Kasumi-1 (cell line): ENCODE measurements at regions not wholly inside any gene's neighbourhood (a gene's known extent, or its start where the extent isn't known, plus 50 kb on each side); places are given as distances from the start of the nearest gene placed in this dataset.

Experiments
- DNase-seq, 2 experiments: peaks; one replicate each; lab custom pipeline; 2025; lab: John Stamatoyannopoulos, UW

DNA sequence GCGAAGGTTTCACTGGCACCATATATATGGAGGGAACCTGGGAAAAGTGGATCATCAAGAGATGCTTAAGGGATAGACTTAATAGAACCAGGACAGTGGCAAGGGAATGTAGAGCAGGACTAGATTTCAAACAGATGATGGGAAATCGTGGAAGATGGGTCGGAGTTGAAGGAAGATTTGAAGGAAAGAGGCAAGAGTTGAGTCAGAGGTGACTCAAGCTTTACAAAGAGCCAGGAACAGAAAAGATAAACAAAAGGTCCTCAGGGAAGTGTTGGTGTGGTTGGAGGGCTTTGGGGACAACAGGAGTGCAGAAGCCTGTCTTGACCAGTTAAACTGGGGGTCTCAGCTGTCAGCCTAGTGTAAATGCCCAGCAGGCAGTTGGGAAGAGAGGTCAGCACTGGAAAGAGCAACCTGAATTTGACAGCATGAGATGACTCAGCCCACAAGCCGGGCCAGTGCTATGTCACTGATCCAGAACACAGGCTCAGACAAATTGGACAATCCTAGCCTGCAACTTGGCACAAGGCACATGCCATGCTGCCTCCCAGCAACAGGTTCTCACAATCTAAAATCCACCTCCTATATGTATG, 230.5 kb downstream of the IDS start:
- no peak for DNase-seq

DNA sequence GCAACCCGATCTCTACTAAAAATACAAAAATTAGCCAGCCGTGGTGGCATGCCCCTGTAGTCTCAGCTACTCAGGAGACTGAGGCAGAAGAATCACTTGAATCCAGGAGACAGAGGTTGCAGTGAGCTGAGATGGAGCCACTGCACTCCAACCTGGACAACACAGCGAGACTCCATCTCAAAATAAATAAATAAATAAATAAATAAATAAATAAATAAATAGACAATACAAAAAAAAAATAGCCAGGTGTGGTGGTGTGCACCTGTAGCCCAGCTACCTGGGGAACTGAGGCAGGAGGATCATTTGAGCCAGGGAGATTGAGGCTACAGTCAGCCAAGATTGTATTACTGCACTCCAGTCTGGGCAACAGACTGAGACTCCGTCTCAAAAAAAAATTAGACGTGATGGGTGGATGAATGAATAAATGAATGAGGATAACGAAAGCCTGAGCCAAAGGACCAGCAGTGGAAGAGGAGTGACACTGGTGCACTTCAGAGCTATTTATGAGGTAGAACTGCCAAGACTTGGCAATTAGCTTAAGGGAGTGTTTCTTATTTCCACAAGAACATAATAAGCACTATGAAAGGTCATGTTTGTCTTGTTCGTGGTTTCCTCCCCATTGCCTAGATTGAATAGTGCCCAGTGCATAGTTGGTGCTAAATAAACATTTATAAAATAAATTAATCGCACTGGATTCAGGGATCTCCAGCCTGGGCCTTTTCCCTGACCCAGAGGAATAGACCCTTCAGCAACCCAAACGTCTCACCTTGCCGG, 232.2 kb downstream of the IDS start:
- no peak for DNase-seq

DNA sequence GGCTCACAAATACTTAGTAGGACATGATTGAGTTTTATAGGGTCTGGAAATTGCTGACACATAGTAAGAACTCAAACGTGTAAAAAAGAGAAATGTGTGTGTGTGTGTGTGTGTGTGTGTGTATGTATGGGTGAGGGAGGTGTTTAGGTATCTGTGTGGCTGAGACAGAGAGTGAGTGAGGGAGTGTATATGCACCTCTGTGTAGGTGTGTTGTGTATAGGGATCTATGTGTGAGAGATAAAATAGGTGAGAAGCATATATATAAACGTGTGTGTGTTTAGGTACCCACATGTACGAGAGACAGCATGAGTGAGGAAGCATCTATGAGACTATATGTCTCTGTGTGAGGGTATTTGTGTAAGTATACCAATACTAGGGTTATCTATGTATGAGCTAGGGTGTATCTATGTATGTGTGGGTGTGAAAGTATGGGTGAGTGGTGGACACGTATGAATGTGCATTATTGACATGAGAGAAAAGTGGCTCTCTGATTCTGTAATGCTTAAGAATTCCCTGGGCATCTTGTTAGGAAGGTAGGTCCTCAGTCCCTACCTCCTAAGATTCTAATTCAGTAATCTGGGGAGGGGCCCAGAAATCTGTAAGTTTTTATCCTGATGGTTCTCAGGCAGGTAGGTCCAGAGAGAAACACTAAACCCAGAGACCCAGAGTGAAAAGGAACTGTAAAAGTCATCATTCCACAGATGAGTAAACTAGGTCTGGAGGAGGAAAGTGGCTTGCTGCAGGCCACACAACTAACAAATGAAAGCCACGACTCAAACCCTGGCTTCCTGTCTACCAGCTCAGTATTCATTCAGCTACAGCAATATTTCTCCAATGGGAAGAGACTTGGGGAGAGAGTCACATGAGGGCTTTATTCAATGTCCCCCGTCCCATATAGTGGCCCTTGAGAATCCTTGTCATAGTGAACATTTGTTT, 237.0 kb downstream of the IDS start:
- DNase-seq: no peak

DNA sequence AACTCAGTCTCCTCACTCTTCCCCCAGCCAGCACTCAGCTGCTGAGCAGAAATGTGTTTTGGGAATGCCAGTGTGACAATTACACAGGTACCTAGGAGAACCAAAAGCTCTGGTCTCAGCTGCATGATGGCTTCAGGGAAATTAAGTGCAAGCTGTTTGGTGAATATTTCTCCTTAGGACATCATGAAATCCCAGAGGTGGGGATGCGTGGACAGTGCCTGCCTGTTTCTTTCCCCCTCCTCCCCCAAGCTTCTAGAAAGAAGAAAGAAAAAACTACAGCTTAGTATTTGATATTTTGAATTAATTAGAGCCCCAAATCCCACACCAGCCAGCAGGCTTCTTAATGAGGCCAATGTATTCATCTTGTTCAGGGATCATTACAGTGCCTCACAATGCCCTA, 243.0 kb downstream of the IDS start:
- no peak for DNase-seq

DNA sequence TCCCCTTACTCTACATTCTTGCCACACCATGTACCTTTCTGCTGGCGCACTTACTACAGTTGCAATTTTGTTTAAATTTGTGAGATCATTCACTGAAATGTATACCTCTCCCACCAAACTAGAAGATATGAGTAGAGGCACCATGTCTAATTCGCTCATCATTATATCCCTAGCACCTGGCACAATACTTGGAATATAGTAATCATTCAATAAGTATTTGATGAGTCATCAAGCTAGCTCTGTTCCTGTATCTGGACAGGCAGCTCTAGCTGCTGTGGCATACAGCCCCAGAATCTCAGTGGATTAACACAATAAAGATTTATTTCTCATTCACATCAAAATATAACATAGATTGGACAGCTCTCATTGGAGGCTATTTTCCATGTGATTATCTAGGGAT, 245.9 kb downstream of the IDS start:
- DNase-seq: no peak

DNA sequence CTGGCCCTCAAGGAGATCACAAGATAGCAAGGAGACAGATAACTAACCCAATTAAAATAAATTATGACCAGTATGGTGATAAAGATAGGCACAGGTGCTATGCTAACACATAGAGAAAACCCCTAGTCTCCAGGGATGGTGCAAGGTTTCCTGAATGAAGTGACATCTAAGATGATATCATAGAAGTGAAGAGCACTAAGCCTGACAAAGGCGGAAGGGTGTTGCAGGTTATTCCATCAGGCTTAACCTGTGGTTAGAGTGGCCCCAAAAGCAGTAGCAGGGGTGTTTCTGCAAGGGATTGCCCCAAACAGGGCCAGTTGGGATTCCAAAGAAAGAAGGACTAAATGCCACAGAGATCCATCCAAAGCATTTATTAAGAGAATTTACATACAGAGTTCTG, 249.2 kb downstream of the IDS start:
- no peak for DNase-seq

DNA sequence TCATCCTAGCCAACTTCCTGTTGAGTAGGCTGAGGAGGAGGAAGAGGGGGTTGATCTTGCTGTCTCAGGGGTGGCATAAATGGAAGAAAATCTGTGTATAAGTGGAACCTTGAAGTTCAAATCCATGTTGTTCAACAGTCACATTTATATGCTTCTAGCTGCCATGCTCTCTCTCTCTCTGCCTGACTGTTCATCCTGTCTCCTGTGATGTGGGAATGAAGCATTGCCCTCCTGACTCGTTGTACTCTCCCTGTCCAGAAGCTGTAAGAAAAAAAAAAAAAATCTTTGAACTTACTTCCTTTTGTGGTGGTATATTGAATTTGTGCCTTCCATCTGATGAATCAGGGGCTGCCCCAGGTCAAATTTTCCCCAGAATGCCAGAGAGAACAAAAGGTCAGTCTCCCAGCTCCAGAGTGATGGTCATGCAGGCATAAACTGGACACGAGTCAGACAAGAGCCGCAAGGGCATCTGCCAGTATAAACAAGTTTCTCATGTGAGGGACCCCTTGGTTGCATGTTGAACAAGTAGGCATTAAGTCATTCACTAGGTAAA, 257.0 kb downstream of the IDS start:
- DNase-seq: no peak

DNA sequence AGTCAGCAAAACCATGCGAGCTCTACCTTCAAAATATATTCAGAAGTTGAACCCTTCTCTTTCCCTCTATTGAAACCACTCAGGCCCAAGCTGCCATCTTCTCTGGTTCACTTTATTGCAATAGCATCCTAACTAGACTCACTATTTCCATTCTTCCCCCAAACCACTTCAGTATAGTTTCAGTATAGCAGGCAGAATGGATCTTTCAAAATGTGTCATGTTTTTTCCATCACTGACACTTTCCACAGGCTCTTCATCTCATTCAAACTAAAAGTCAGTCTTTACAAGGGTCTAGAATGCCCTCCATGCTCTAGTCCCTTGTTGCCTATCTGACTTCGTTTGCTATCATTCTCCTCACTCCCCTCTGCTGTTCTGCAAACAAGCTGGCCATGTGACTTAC, 274.4 kb downstream of the IDS start:
- DNase-seq: no peak

DNA sequence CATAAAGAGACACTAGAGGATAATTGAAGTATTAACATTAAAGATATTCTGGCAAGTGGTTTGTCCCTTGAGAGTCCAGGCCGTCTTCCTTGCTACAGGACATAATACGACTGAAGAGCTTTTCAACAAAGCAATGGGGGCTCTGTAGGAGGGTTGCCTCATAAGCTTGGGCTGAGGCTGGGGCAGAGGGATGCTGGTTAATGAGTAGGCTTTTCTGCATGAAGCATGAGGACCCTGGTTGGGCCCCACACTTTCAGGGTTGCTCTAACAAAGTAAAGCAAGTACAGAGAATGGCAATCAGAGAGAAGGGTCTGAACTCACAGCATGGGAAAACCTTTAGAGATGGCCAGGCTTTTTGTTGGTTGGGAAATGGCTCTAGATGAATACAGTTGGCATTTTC, 281.3 kb downstream of the IDS start:
- no peak for DNase-seq

DNA sequence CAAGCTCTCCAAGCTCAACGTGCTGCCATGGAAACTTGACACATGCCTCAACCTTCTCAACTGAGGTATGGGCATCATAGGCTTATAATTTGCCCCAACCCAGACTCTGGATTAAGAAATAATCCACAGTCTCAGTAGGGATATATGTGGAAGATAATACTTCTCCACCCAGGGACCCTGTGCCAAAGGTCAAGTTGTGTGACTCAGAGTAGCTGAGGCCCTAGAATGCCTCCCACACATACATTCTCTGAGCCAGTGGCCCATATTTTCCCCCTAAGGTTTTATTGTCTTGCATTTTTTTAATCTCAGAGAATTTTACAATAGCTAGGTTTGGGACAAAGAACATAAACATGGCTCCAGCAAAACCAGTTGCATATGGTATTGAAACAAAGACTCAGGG, 283.1 kb downstream of the IDS start:
- no peak for DNase-seq

DNA sequence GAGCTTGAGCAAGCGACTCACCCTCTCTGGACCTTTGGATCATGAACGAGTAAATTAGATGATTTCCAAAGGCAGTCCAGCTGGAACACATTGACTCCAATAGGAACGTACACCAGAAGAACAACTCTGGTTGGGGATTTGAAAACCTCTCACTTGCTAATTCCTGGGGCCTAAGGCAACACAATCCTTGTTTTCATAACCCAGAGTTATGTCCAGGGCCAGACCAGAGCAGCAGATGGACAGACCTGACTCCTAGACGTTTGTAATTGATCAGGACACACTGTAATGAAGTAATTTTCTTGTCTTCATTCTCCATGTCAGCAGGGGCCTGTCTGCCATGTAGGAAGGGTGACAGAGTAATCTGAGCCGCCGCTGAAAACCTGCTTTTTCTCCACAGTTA, 283.9 kb downstream of the IDS start:
- no peak for DNase-seq

DNA sequence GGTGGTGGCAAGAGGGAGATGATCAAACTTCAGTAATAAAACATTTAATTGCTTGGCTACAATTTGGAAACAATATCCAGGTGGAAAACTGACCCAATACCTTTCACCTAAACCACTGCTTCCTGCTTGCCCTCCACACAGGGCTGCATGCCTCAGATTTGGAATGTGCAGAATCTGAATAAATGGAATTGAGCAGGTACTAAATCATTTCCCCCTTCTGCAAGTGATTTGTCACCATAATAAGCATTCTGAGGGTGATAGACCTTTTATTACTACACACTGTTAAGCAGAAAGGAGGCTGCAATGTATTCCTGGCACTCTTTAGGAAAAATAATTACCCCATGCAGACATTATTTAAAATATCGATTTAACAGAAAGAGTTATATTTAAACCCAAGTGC, 291.8 kb downstream of the IDS start:
- no peak for DNase-seq

DNA sequence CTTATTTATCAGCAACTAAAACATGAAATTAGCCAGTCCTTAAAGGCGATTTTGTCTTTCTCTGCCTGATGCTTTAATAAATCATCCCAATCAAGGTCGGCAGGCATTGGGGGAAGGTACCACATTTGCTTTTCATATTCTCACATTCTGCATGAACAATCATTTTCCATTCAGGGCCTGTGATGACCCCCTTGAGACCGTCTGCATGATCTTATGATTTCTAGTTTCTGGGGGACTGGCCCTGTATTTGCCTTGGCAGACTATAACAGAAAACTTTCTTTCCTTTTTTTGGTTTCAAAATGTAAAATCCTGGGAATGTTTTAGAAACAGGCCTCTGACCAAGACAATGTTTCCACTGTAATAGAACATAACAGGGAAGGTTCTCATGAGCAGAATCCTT, 296.8 kb downstream of the IDS start:
- no peak for DNase-seq

DNA sequence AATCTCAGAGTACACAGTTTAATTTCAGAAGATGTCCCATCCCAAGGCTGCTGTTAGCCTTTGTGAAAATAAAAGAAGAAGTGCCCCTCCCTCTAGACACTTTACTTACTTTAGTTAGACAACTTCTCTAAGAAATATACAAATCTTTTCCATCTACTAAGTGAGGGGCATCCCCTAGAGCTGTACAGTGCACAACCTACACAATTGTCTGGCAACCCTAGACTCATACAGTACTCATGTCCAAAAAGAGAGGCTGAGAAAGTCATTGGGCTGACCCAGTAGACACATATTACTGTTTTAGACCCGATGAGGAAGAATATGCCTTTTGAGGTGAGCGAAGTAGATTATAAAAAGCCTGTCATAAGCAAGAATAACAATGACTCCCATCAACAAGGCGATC, 297.6 kb downstream of the IDS start:
- DNase-seq: no peak

DNA sequence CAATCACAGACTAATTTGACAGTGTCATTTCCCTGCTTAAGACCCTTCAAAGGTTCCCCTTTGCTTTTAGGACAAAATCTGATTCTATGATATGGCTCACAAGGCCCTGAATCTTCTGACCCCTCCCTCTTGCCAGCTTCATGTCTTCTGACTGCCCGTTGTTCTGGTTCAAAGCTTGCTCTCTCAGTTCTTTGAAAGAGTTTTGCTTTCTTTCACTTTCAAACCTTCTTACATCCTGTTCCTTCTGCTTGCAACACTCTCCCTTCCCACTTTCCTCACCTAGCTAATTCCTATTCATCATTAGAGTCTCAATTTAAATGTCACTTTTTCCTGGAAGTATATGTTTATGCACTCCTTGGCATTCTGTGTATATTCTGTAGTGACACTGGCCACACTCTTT, 299.2 kb downstream of the IDS start:
- no peak for DNase-seq

DNA sequence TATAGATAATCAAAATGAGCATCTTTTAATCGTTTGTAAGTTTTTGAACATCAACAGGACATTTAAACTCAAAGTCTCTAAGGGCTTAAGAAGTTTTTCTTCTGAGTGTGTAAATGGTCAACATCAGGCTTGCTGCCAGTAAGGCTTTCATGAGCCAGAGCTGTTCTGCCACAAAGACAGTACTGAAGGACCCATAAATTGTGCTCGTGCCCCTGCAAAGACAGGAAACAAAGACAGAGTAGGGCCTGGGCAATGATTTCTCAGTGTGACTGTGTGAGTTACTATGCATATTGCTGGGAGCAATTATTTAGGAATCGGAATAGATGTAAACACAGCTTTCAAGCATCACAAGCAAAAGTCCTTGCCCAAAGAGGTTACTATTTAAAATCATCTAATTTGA, 300.0 kb downstream of the IDS start:
- no peak for DNase-seq

DNA sequence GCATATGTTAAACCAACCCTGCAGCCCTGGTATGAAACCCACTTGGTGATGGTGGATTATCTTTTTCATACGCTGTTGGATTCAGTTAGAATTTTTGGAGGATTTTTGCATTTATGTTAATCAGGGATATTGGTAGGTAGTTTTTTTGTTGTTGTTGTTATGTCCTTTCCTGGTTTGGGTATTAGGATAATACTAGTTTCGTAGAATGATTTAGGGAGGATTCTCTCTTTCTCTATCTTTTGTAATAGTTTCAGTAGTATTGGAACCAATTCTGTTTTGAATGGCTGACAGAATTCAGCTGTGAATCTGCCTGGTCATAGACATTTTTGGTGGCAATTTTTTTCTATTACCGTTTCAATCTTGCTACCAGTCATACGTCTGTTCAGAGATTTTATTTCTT, 305.4 kb downstream of the IDS start:
- no peak for DNase-seq

DNA sequence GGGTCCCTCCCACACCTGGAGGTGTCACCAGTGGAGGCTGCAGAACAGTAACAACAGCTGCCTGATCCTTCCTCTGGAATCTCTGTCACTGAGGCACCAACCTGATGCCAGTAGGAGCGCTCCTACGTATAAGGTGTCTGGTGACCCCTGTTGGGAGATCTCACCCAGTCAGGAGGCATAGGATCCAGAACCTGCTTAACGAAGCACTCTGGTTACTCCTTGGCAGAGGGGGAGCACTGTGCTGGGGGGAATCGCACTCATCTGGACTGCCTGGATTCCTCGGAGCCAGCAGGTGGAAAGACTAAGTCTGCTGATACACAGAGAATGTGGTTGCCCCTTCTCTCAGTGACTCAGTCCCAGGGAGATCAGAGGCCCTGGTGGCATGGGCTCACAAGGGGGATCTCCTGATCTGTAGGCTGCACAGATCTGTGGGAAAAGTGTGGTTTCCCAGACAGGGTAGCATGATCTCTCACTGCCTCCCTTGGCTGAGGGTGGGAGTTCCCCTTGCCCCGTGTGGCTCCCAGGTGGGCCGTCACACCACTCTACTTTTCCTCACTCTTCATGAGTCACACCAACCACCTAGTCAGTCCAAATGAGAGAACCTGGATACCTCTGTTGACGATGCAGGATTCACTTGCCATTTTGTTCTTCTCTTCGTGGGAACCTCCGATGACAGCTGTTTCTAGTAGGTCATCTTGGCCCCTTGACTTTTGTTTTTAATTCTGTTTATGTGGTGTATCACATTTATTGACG, 305.9 kb downstream of the IDS start:
- no peak for DNase-seq

DNA sequence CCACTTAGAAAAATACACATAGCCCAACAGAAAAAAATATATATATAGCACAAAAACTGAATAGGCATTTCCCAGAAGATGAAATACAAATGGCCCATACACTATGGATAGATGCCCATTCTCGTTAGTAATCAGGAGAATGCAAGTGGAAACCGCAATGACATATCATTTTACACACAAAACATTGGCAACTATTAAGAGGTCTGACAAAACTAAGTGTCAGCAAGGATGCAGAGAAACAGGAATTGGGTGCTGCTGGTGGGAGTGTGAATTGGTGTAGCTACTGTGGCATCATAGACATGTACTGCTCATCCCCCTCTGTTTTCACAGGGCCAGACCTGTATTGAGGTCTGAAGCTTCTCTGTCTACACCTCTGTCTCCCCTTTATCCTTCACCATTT, 320.0 kb downstream of the IDS start:
- DNase-seq: no peak

DNA sequence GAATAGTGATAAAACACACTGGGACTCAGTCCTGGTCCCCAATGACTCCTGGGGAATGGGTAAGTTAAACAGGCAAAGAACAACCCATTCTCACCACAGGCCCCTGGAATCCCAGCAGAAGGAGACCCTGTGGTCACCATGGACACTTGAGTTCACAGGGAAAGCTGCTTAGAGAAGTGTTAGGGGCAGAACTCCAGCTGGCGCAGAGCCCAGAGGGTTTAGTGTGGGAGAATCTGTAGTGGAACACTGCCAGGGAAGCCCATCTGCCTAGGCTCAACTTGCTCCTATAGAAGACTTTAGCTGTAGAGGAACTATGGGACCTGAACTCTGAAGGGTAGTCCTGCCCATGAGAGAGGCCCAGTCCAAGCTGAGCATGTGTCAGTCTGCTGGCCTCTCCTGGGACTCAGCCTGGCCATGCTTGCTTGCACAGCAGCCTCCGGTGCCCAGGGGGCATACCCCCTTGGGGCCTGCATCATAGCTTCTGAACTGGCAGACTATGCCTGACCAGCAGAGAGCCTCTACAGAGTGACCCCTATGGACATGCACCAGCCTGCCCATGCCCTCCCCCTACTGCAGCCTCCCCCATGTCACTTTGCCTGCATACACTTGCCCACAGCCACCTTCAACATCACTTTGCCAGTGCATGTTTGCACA, 343.5 kb downstream of the IDS start:
- DNase-seq: no peak

DNA sequence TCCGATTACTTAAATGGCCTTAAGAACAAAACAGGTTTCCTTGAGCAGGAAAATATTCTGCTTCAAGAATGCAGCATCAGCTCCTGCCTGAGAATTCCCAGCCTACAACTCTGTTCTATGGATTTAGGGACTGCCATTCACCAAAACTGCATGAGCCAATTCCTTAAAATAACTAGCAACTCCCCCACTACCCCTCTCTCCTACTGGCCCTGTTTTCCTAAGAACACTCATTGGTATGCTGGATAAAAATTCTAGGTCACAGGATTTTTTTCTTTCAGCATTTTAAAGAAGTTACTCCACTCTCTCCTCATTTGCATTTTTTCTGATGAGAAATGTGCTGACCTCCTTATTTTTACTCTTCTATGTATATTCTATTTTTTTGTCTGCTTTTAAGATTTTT, 347.1 kb downstream of the IDS start:
- DNase-seq: no peak

DNA sequence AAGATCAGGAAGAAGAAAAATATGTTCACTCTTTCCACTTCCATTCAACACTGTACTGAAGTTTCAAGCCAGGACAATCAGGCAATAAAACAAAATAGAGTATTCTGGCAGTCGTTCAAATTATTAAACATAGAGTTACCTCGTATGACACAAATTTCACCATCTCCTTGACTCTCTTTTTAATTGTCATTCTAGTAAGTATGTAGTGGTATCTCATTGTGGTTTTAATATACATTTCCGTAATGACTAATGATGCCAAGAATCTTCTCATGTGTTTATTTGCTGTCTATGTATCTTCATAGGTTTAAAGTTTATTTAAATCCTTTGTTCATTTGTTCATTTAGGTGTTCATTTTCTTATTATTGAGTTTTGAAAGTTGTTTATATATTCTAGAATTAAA, 352.2 kb downstream of the IDS start:
- no peak for DNase-seq
